OCI-LY1 (cell line): ENCODE measurements at regions not wholly inside any gene's neighbourhood (a gene's known extent, or its start where the extent isn't known, plus 50 kb on each side); places are given as distances from the start of the nearest gene placed in this dataset.

Experiments used
- H2AFZ ChIP-seq: fragments of 200-600 bp; sonication (generic), shearing (Covaris generic); 2 replicates; pipeline ENCODE4 v1.6.0; 2014; ENCODE audit warnings: antibody characterized with exemption, mild to moderate bottlenecking, low read length
- H3F3A ChIP-seq: fragments of 200-600 bp; sonication (generic), shearing (Covaris generic); 2 replicates; pipeline ENCODE4 v1.6.0; 2014; ENCODE audit warnings: mild to moderate bottlenecking, antibody characterized with exemption, low read length, moderate library complexity; ENCODE audit not compliant: insufficient read depth
- H3K27ac ChIP-seq: fragments of 200-600 bp; sonication (generic); 2 replicates; pipeline ENCODE4 v1.5.1; 2014; ENCODE audit warnings: low read length, mixed run types, mild to moderate bottlenecking, low read depth; ENCODE audit not compliant: poor library complexity, severe bottlenecking
- H3K27me3 ChIP-seq: fragments of 200-600 bp; sonication (generic); 2 replicates; pipeline ENCODE4 v1.6.0; 2014; ENCODE audit warnings: antibody characterized with exemption, mild to moderate bottlenecking, low read length, moderate library complexity; ENCODE audit not compliant: insufficient read depth
- H3K36me3 ChIP-seq: fragments of 200-600 bp; sonication (generic); 2 replicates; pipeline ENCODE4 v1.6.1; 2014; ENCODE audit warnings: mild to moderate bottlenecking, antibody characterized with exemption, low read length, moderate library complexity, mixed read lengths; ENCODE audit not compliant: insufficient read depth
- H3K4me1 ChIP-seq: fragments of 200-600 bp; sonication (generic); 2 replicates; pipeline ENCODE4 v1.5.1; 2014; ENCODE audit warnings: mild to moderate bottlenecking, low read length, moderate library complexity; ENCODE audit not compliant: insufficient read depth, severe bottlenecking
- H3K4me2 ChIP-seq: fragments of 200-600 bp; sonication (generic), shearing (Covaris generic); 2 replicates; pipeline ENCODE4 v1.6.1; 2014; ENCODE audit warnings: low read length
- H3K4me3 ChIP-seq: fragments of 200-600 bp; sonication (generic); 2 replicates; pipeline ENCODE4 v1.5.1; 2014; ENCODE audit warnings: low read length, low read depth, mild to moderate bottlenecking, mixed read lengths; ENCODE audit not compliant: poor library complexity, severe bottlenecking
- H3K79me2 ChIP-seq: fragments of 200-600 bp; shearing (Covaris generic); 2 replicates; pipeline ENCODE4 v1.6.1; 2016; ENCODE audit warnings: mixed run types, low read length, mixed read lengths; ENCODE audit not compliant: insufficient read depth
- H3K9ac ChIP-seq: fragments of 200-600 bp; sonication (generic), shearing (Covaris generic); 2 replicates; pipeline ENCODE4 v1.6.1; 2014; ENCODE audit warnings: mild to moderate bottlenecking, low read length, mixed read lengths
- H3K9me2 ChIP-seq: fragments of 200-600 bp; sonication (generic), shearing (Covaris generic); 2 replicates; pipeline ENCODE4 v1.6.1; 2014; ENCODE audit warnings: low read depth, mild to moderate bottlenecking, low read length, mixed read lengths
- H3K9me3 ChIP-seq: fragments of 200-600 bp; shearing (Covaris generic); 2 replicates; pipeline ENCODE4 v1.6.1; 2014; ENCODE audit warnings: low read length, mixed read lengths
- H4K20me1 ChIP-seq: fragments of 200-600 bp; sonication (generic), shearing (Covaris generic); 2 replicates; pipeline ENCODE4 v1.6.0; 2016; ENCODE audit warnings: mild to moderate bottlenecking, low read length; ENCODE audit not compliant: insufficient read depth
- EZH2 ChIP-seq: fragments of 200-600 bp; sonication (generic), shearing (Covaris generic); IDR thresholded peaks from 2 replicates; pipeline ENCODE4 v1.8.0; 2017; ENCODE audit warnings: borderline replicate concordance, mixed run types, mild to moderate bottlenecking, antibody characterized with exemption, low read length, moderate library complexity, mixed read lengths
- TF ChIP-seq, protein P1 (sequence below): fragments of 200-600 bp; sonication (generic), shearing (Covaris generic); IDR thresholded peaks from 2 replicates; pipeline ENCODE4 v1.5.1; 2017; ENCODE audit warnings: mild to moderate bottlenecking, antibody characterized with exemption, low read length, moderate library complexity, mixed read lengths

DNA sequence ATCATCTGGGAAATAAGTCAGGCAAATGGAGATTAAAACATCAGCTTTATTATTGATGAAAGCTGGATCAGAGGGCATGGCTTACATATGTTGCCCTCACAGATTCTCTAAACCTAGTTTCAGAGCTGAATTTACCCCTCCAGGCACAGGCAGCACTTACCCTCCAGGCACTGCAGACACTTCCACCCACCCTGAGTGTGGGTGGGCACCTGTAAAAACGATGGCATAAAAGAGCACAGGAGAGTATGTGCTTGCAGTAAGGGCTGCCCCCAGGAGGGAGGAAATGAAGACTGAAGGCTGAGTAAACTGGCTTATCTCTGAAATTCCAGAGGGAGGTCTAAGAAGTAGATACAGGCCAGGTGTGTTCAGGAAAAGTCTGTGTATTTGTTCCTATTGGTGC is 185.0 kb upstream of the HTR2A start:
- H3F3A ChIP-seq = no peaks in the 10 kb centered on the region
- H3K27me3 ChIP-seq = no peaks in the 10 kb centered on the region
- H3K9me2 ChIP-seq = no peaks in the 10 kb centered on the region
- H3K4me2 ChIP-seq = no peak overlapping the region
- H3K4me1 ChIP-seq = no peaks in the 10 kb centered on the region
- no peak overlapping the region for H3K9ac ChIP-seq
- no peak overlapping the region for H3K4me3 ChIP-seq
- TF ChIP-seq EZH2 = no peak
- TF ChIP-seq, protein P1, sequence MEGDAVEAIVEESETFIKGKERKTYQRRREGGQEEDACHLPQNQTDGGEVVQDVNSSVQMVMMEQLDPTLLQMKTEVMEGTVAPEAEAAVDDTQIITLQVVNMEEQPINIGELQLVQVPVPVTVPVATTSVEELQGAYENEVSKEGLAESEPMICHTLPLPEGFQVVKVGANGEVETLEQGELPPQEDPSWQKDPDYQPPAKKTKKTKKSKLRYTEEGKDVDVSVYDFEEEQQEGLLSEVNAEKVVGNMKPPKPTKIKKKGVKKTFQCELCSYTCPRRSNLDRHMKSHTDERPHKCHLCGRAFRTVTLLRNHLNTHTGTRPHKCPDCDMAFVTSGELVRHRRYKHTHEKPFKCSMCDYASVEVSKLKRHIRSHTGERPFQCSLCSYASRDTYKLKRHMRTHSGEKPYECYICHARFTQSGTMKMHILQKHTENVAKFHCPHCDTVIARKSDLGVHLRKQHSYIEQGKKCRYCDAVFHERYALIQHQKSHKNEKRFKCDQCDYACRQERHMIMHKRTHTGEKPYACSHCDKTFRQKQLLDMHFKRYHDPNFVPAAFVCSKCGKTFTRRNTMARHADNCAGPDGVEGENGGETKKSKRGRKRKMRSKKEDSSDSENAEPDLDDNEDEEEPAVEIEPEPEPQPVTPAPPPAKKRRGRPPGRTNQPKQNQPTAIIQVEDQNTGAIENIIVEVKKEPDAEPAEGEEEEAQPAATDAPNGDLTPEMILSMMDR = no peak
- H3K79me2 ChIP-seq = no peaks in the 10 kb centered on the region
- no peaks in the 10 kb centered on the region for H3K9me3 ChIP-seq
- no peaks in the 10 kb centered on the region for H3K36me3 ChIP-seq
- H3K27ac ChIP-seq = no peak overlapping the region
- H4K20me1 ChIP-seq = no peaks in the 10 kb centered on the region
- no peak overlapping the region for H2AFZ ChIP-seq

DNA sequence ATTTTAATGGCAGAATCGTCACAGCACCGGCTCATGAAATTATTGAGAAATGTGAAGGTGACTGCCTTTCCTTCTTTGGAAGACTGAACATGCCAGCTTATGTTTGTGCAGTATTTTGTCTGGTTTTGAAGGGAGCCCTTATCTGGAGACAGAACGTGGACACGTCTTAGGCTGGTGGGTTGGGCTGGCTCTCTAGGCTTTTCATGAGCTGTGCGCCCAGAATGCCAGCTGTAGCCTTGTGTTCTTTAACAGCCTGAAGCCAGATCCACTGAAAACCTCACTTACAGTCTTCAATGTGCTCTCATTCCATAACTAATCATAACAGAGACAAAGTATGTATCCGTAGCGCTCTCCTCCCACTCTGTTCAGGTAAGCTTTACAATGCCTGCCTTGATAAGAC is 184.4 kb upstream of the HTR2A start:
- Histone ChIP-seq H3K27ac (no peak overlapping the region), H3K4me1 (no peaks in the 10 kb centered on the region), H3K36me3 (no peaks in the 10 kb centered on the region), H2AFZ (no peak overlapping the region), H3K9ac (no peak overlapping the region), H3K27me3 (no peaks in the 10 kb centered on the region), H3K4me3 (no peak overlapping the region), H3F3A (no peaks in the 10 kb centered on the region), H4K20me1 (no peaks in the 10 kb centered on the region), H3K9me3 (no peaks in the 10 kb centered on the region), H3K79me2 (no peaks in the 10 kb centered on the region), H3K4me2 (no peak overlapping the region), H3K9me2 (no peaks in the 10 kb centered on the region)
- TF ChIP-seq, protein P1 = no peak
- no peak for TF ChIP-seq EZH2

DNA sequence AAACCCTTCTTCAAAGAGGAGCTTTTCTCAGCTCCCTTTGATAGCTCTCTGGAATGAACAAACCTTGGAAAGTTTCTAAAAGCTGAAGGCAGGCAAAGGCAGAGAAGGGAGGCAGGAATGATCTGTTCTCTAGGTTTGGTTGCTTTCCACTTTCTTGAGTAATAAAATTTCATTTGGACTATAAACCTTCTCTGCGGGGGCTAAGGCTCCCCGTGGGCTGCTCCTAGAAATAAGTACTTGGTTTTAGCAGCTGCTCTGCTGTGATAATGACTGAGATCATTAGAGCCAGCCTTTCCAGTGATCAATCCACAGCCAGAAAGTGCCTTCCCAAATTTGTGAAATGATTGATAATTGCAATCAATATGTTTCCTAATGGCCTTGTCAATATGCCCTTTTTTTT is 183.8 kb upstream of the HTR2A start:
- H3K4me1 ChIP-seq = no peaks in the 10 kb centered on the region
- no peaks in the 10 kb centered on the region for H3K79me2 ChIP-seq
- no peak overlapping the region for H3K4me2 ChIP-seq
- H3K9me2 ChIP-seq = no peaks in the 10 kb centered on the region
- H3K9me3 ChIP-seq = no peaks in the 10 kb centered on the region
- H3K4me3 ChIP-seq = no peak overlapping the region
- H3K9ac ChIP-seq = no peak overlapping the region
- no peak overlapping the region for H3K27ac ChIP-seq
- no peaks in the 10 kb centered on the region for H4K20me1 ChIP-seq
- TF ChIP-seq, protein P1 = no peak
- TF ChIP-seq EZH2 = no peak
- no peak overlapping the region for H2AFZ ChIP-seq
- no peaks in the 10 kb centered on the region for H3K27me3 ChIP-seq
- no peaks in the 10 kb centered on the region for H3K36me3 ChIP-seq
- H3F3A ChIP-seq = no peaks in the 10 kb centered on the region
